T-cell (primary cell): ENCODE measurements at regions not wholly inside any gene's neighbourhood (a gene's known extent, or its start where the extent isn't known, plus 50 kb on each side); places are given as distances from the start of the nearest gene placed in this dataset.

Experiments
- ATAC-seq, 4 experiments: fragments of 200-7000 bp in 3 of 4; fragments of 150-1000 bp in 1 of 4; cut with Tn5 transposase; replicated peaks in 1 of 4; 1 replicate in 3 of 4; 2 replicates in 1 of 4; pipeline ENCODE4 v1.10.0; 2021; ENCODE audit warnings: moderate library complexity in 3 of 4, mild to moderate bottlenecking in 2 of 4, moderate number of reproducible peaks in 1 of 4
- CTCF ChIA-PET, 2 donors: fragments of 300-600 bp; sonication (Branson Sonifier 250); formaldehyde crosslinking; loops; one replicate each; lab custom pipeline; 2022; ENCODE audit warnings: antibody characterized with exemption in 2 of 2; lab: Charles Lee
- POLR2A ChIA-PET, 2 donors: fragments of 300-600 bp; sonication (Branson Sonifier 250); formaldehyde crosslinking; loops; one replicate each; lab custom pipeline; 2022; ENCODE audit warnings: antibody characterized with exemption in 2 of 2; lab: Charles Lee
- DNase-seq, 35 experiments: peaks; one replicate each; pipeline versions ENCODE4 v3.0.0 to v3.0.0-alpha.2; 2013 to 2023
- H3K27ac ChIP-seq: one replicate; pipeline ENCODE4 v1.5.1; 2013; ENCODE audit warnings: low read length
- H3K27me3 ChIP-seq, 2 experiments: replicated peaks in 1 of 2; 1 replicate in 1 of 2; 2 replicates in 1 of 2; pipeline versions ENCODE4 v1.6.1 to v1.7.0; 2013; ENCODE audit warnings: low read length in 1 of 2, mixed read lengths in 1 of 2; ENCODE audit not compliant: control insufficient read depth in 2 of 2, insufficient read depth in 2 of 2; ENCODE audit errors: extremely low read depth in 1 of 2
- H3K36me3 ChIP-seq, 2 donors: 1 replicate in 1 of 2; 2 replicates in 1 of 2; pipeline versions ENCODE4 v1.6.1 to v1.7.0; 2013; ENCODE audit warnings: low read length in 1 of 2; ENCODE audit not compliant: control insufficient read depth in 2 of 2, insufficient read depth in 1 of 2; ENCODE audit errors: extremely low read depth in 1 of 2
- H3K4me1 ChIP-seq, 2 experiments: 1 replicate in 1 of 2; 2 replicates in 1 of 2; pipeline versions ENCODE4 v1.6.1 to v1.7.0; 2013; ENCODE audit warnings: low read length in 2 of 2, mixed read lengths in 1 of 2; ENCODE audit not compliant: insufficient read depth in 2 of 2, control insufficient read depth in 1 of 2; ENCODE audit errors: extremely low read depth in 1 of 2
- H3K4me3 ChIP-seq, 2 donors: 1 replicate in 1 of 2; 2 replicates in 1 of 2; pipeline versions ENCODE4 v1.5.1 to v1.7.0; 2013; ENCODE audit warnings: mild to moderate bottlenecking in 2 of 2, low read length in 1 of 2, moderate library complexity in 1 of 2; ENCODE audit not compliant: control insufficient read depth in 1 of 2; ENCODE audit errors: extremely low read depth in 1 of 2
- H3K9me3 ChIP-seq: 2 replicates; pipeline ENCODE4 v1.7.0; 2013
- H3K27ac Mint-ChIP-seq, 2 donors: one replicate each; pipeline ENCODE4 v1.8.0; 2020 to 2021; ENCODE audit warnings: mild to moderate bottlenecking in 2 of 2, mixed read lengths in 2 of 2
- H3K27me3 Mint-ChIP-seq, 2 donors: one replicate each; pipeline ENCODE4 v1.8.0; 2021 to 2022; ENCODE audit warnings: mixed read lengths in 2 of 2
- H3K36me3 Mint-ChIP-seq: one replicate; pipeline ENCODE4 v1.8.0; 2021; ENCODE audit warnings: mixed read lengths
- H3K4me1 Mint-ChIP-seq, 3 donors: one replicate each; pipeline ENCODE4 v1.8.0; 2020 to 2022; ENCODE audit warnings: mixed read lengths in 3 of 3, mild to moderate bottlenecking in 1 of 3
- H3K4me3 Mint-ChIP-seq, 3 donors: one replicate each; pipeline ENCODE4 v1.8.0; 2020 to 2022; ENCODE audit warnings: mild to moderate bottlenecking in 3 of 3, mixed read lengths in 3 of 3, moderate library complexity in 3 of 3
- H3K9me3 Mint-ChIP-seq, 3 donors: one replicate each; pipeline ENCODE4 v1.8.0; 2020 to 2022; ENCODE audit warnings: mixed read lengths in 3 of 3
- WGBS: methylation state at CpG from one replicate; pipeline ENCODE4 v1.1.5; 2013; ENCODE audit warnings: missing lambda C conversion rate; ENCODE audit not compliant: insufficient coverage; 5-methylcytosine and 5-hydroxymethylcytosine counted together

- Mint-ChIP-seq H3K4me1 (no peaks in the 10 kb centered on the region), H3K9me3 (peaks cover 4% of the 10 kb centered on the region in 3 donors), H3K36me3 (no peaks in the 10 kb centered on the region), H3K27ac (no peak overlapping the region), H3K27me3 (no peaks in the 10 kb centered on the region), H3K4me3 (no peak overlapping the region)
- DNase-seq (no peak), ATAC-seq (no peak)
- POLR2A ChIA-PET: no interaction called here
- Histone ChIP-seq H3K36me3 (no peaks in the 10 kb centered on the region), H3K9me3 (no peaks in the 10 kb centered on the region), H3K27ac (no peak overlapping the region), H3K4me3 (no peak overlapping the region), H3K27me3 (no peaks in the 10 kb centered on the region), H3K4me1 (no peaks in the 10 kb centered on the region)
- CTCF ChIA-PET: no interaction called here
Measured at GRCh38 chr2:138898855-138899254, 118.7 kb upstream of the NXPH2 start.

- Mint-ChIP-seq H3K4me3 (no peak overlapping the region), H3K36me3 (no peaks in the 10 kb centered on the region), H3K4me1 (no peaks in the 10 kb centered on the region), H3K27me3 (no peaks in the 10 kb centered on the region), H3K27ac (no peak overlapping the region), H3K9me3 (peaks cover 4% of the 10 kb centered on the region in 3 donors)
- WGBS: 63% methylated on average over 4 of the region's 12 CpGs
- POLR2A ChIA-PET: no interaction called here
- H3K27ac ChIP-seq: no peak overlapping the region
- ATAC-seq (no peak), DNase-seq (no peak)
- H3K4me1 ChIP-seq: no peaks in the 10 kb centered on the region
- no peaks in the 10 kb centered on the region for H3K27me3 ChIP-seq
- CTCF ChIA-PET: no interaction called here
- H3K36me3 ChIP-seq: no peaks in the 10 kb centered on the region
- H3K9me3 ChIP-seq: no peaks in the 10 kb centered on the region
- no peak overlapping the region for H3K4me3 ChIP-seq
Measured at GRCh38 chr2:138897274-138897673, 117.1 kb upstream of the NXPH2 start.

GRCh38 chr2:138893746-138894145, 113.6 kb upstream of the NXPH2 start:
- POLR2A ChIA-PET: no interaction called here
- H3K9me3 Mint-ChIP-seq: peaks cover 4 to 17% (median 4%) of the 10 kb centered on the region in 3 donors

DNA sequence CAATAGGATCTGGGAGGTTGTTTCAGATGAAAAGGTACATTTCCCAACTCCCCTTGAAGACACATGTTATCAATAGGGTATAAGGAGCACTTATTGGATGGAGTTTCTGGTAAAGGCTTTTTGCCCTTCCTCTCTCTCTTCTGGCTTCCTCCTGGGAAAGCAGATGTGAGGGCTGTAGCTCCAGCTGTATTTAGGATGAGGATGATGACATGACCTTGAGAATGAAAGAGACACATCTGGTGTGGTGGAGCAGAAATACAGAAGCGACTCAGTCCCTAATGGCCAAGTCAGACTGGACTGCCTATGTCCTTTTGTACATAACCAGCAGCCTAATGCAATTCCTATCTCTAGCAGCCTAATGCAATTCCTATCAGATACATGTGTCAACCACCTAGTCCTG, 100.9 kb upstream of the NXPH2 start:
- H3K27ac ChIP-seq: no peak overlapping the region
- Mint-ChIP-seq H3K4me3 (no peak overlapping the region), H3K27ac (no peak overlapping the region), H3K9me3 (peaks cover 0 to 8% (median 0%) of the 10 kb centered on the region in 3 donors), H3K4me1 (no peaks in the 10 kb centered on the region), H3K36me3 (no peaks in the 10 kb centered on the region), H3K27me3 (no peaks in the 10 kb centered on the region)
- no peaks in the 10 kb centered on the region for H3K9me3 ChIP-seq
- DNase-seq (no peak), ATAC-seq (no peak)
- CTCF ChIA-PET: no interaction called here
- H3K36me3 ChIP-seq: no peaks in the 10 kb centered on the region
- POLR2A ChIA-PET: no interaction called here
- WGBS: 60% methylated on average over 1 of the region's 1 CpG
- no peaks in the 10 kb centered on the region for H3K4me1 ChIP-seq
- no peak overlapping the region for H3K4me3 ChIP-seq
- H3K27me3 ChIP-seq: no peaks in the 10 kb centered on the region

More at GRCh38 chr2:138893746-138894145, 113.6 kb upstream of the NXPH2 start:
- CTCF ChIA-PET: no interaction called here
- H3K27ac Mint-ChIP-seq: no peak overlapping the region
- no peaks in the 10 kb centered on the region for H3K27me3 ChIP-seq
- no peak for ATAC-seq
- no peaks in the 10 kb centered on the region for H3K4me1 Mint-ChIP-seq
- no peaks in the 10 kb centered on the region for H3K27me3 Mint-ChIP-seq
- 67% methylated on average over 1 of the region's 3 CpGs for WGBS
- H3K36me3 ChIP-seq: no peaks in the 10 kb centered on the region
- no peaks in the 10 kb centered on the region for H3K9me3 ChIP-seq
- H3K4me3 Mint-ChIP-seq: no peak overlapping the region
- H3K4me1 ChIP-seq: no peaks in the 10 kb centered on the region
- H3K4me3 ChIP-seq: no peak overlapping the region
- no peaks in the 10 kb centered on the region for H3K36me3 Mint-ChIP-seq
- no peak for DNase-seq
- H3K27ac ChIP-seq: no peak overlapping the region

DNA sequence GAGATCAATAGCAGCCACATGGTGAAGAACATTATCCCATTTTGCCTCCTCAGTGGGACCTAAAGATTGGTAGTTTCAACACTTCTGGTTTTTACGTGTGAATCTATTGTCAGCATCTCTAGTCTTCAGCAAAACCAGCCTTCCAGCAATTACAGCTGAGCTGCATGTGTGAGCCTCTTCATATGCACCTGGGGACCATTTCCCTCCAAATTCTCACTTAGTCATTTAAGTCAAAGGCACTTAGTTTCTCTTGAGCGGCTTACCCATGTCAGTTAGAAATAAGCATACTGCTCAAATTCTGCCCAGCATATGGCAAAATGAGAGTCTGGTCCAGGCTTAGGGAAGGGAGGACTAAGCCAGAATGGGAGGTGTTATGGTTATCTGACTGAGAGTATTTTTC, 99.7 kb upstream of the NXPH2 start:
- H3K27ac ChIP-seq: no peak overlapping the region
- 60% methylated on average over 1 of the region's 2 CpGs for WGBS
- POLR2A ChIA-PET: no interaction called here
- Mint-ChIP-seq H3K27me3 (no peaks in the 10 kb centered on the region), H3K36me3 (no peaks in the 10 kb centered on the region), H3K4me1 (no peaks in the 10 kb centered on the region), H3K9me3 (peaks cover 0 to 8% (median 0%) of the 10 kb centered on the region in 3 donors), H3K4me3 (no peak overlapping the region), H3K27ac (no peak overlapping the region)
- H3K9me3 ChIP-seq: no peaks in the 10 kb centered on the region
- H3K4me3 ChIP-seq: no peak overlapping the region
- CTCF ChIA-PET: no interaction called here
- no peaks in the 10 kb centered on the region for H3K4me1 ChIP-seq
- DNase-seq (no peak), ATAC-seq (no peak)
- no peaks in the 10 kb centered on the region for H3K27me3 ChIP-seq
- H3K36me3 ChIP-seq: no peaks in the 10 kb centered on the region

GRCh38 chr2:138877421-138877820, 97.2 kb upstream of the NXPH2 start:
- 89% methylated on average over 2 of the region's 3 CpGs for WGBS
- Histone ChIP-seq H3K4me1 (no peaks in the 10 kb centered on the region), H3K4me3 (no peak overlapping the region), H3K9me3 (no peaks in the 10 kb centered on the region), H3K27ac (no peak overlapping the region), H3K36me3 (no peaks in the 10 kb centered on the region), H3K27me3 (no peaks in the 10 kb centered on the region)
- no peaks in the 10 kb centered on the region for H3K36me3 Mint-ChIP-seq
- no peak overlapping the region for H3K4me3 Mint-ChIP-seq
- H3K9me3 Mint-ChIP-seq: peaks cover 0 to 8% (median 0%) of the 10 kb centered on the region in 3 donors
- H3K27me3 Mint-ChIP-seq: no peaks in the 10 kb centered on the region
- CTCF ChIA-PET: no interaction called here
- no peaks in the 10 kb centered on the region for H3K4me1 Mint-ChIP-seq
- DNase-seq (no peak), ATAC-seq (no peak)
- H3K27ac Mint-ChIP-seq: no peak overlapping the region
- POLR2A ChIA-PET: no interaction called here

- Mint-ChIP-seq H3K9me3 (peaks cover 2 to 8% (median 4%) of the 10 kb centered on the region in 3 donors), H3K36me3 (no peaks in the 10 kb centered on the region), H3K4me1 (no peaks in the 10 kb centered on the region), H3K27ac (no peak overlapping the region), H3K27me3 (no peaks in the 10 kb centered on the region), H3K4me3 (no peak overlapping the region)
- H3K9me3 ChIP-seq: no peaks in the 10 kb centered on the region
- no CpG with 5 or more reads among the region's 1 CpG for WGBS
- H3K27ac ChIP-seq: no peak overlapping the region
- H3K4me3 ChIP-seq: no peak overlapping the region
- ATAC-seq (no peak), DNase-seq (no peak)
- no peaks in the 10 kb centered on the region for H3K4me1 ChIP-seq
- H3K27me3 ChIP-seq: no peaks in the 10 kb centered on the region
- ChIA-PET CTCF (interaction anchor here in 1 of 2 donors (0.6 kb wide), 1 partner anchor 858 kb away, joined by 3 read pairs; no protein-coding TSS in a partner anchor), POLR2A (no interaction called here)
- H3K36me3 ChIP-seq: no peaks in the 10 kb centered on the region
Measured at GRCh38 chr2:138874251-138874650, 94.1 kb upstream of the NXPH2 start.
